OCI-LY7 (cell line): ENCODE measurements at regions not wholly inside any gene's neighbourhood (a gene's known extent, or its start where the extent isn't known, plus 50 kb on each side); places are given as distances from the start of the nearest gene placed in this dataset.

ENCODE experiments used
- BruUV-seq: library from RNA; stranded (reverse); fragments of 400-500 nt; replicated peaks from 2 replicates; lab custom pipeline; 2021; lab: Mats Ljungman, UMichigan
- CTCF ChIA-PET: fragments of 300-600 bp; sonication (Branson Sonifier 250); formaldehyde crosslinking; loops from one replicate; lab custom pipeline; 2022; ENCODE audit warnings: antibody characterized with exemption; ENCODE audit not compliant: unreplicated experiment; lab: Charles Lee
- POLR2A ChIA-PET: fragments of 300-600 bp; sonication (Branson Sonifier 250); formaldehyde crosslinking; loops from one replicate; lab custom pipeline; 2022; ENCODE audit warnings: antibody characterized with exemption; lab: Charles Lee
- DNase-seq: peaks from one replicate; pipeline ENCODE4 v3.0.0-alpha.2; 2015; ENCODE audit warnings: low spot score
- H2AFZ ChIP-seq: fragments of 200-600 bp; sonication (generic), shearing (Covaris generic); 2 replicates; pipeline ENCODE4 v1.6.1; 2014; ENCODE audit warnings: mild to moderate bottlenecking, antibody characterized with exemption, low read length, moderate library complexity
- H3K27ac ChIP-seq: fragments of 200-600 bp; sonication (generic); 2 replicates; pipeline ENCODE4 v1.5.1; 2014; ENCODE audit warnings: mixed run types, low read depth, mild to moderate bottlenecking, moderate library complexity, low read length, inconsistent platforms; ENCODE audit not compliant: poor library complexity, severe bottlenecking
- H3K36me3 ChIP-seq: fragments of 200-600 bp; sonication (generic); 2 replicates; pipeline ENCODE4 v1.6.1; 2014; ENCODE audit warnings: mild to moderate bottlenecking, antibody characterized with exemption, low read length, moderate library complexity, mixed read lengths; ENCODE audit not compliant: insufficient read depth
- H3K4me1 ChIP-seq: fragments of 200-600 bp; sonication (generic); 2 replicates; pipeline ENCODE4 v1.5.1; 2014; ENCODE audit warnings: mild to moderate bottlenecking, low read length; ENCODE audit not compliant: insufficient read depth, poor library complexity, severe bottlenecking
- H3K4me2 ChIP-seq: fragments of 200-600 bp; sonication (generic); 2 replicates; pipeline ENCODE4 v1.6.1; 2014; ENCODE audit warnings: mild to moderate bottlenecking, low read length
- H3K4me3 ChIP-seq: fragments of 200-600 bp; sonication (generic); 2 replicates; pipeline ENCODE4 v1.5.1; 2014; ENCODE audit warnings: mild to moderate bottlenecking, low read depth, low read length; ENCODE audit not compliant: poor library complexity, severe bottlenecking
- H3K79me2 ChIP-seq: fragments of 200-600 bp; sonication (generic); 2 replicates; pipeline ENCODE4 v1.6.1; 2016; ENCODE audit warnings: low read depth, mild to moderate bottlenecking, low read length, moderate library complexity, mixed read lengths; ENCODE audit not compliant: insufficient read depth
- H3K9me2 ChIP-seq: fragments of 200-600 bp; sonication (generic); 2 replicates; pipeline ENCODE4 v1.6.1; 2016; ENCODE audit warnings: mild to moderate bottlenecking, low read length, mixed read lengths; ENCODE audit not compliant: insufficient read depth
- H3K9me3 ChIP-seq: fragments of 200-600 bp; sonication (generic); 2 replicates; pipeline ENCODE4 v1.6.1; 2014; ENCODE audit warnings: mild to moderate bottlenecking, mixed run types, low read length, mixed read lengths
- H4K20me1 ChIP-seq: fragments of 200-600 bp; sonication (generic); 2 replicates; pipeline ENCODE4 v1.6.1; 2014; ENCODE audit warnings: mild to moderate bottlenecking, antibody characterized with exemption, low read length, moderate library complexity, mixed read lengths; ENCODE audit not compliant: insufficient read depth
- CTCF ChIP-seq: fragments of 200-600 bp; sonication (generic); conservative IDR thresholded peaks from 2 replicates; pipeline ENCODE4 v1.5.1; 2014; ENCODE audit warnings: mild to moderate bottlenecking, antibody characterized with exemption, low read length, moderate library complexity, mixed read lengths
- EZH2phosphoT487 ChIP-seq: fragments of 200-600 bp; sonication (generic); IDR thresholded peaks from 2 replicates; pipeline ENCODE4 v1.6.1; 2018; ENCODE audit warnings: low read depth, borderline replicate concordance, mild to moderate bottlenecking, mixed run types, antibody characterized with exemption, low read length, moderate library complexity, mixed read lengths
- intact Hi-C: fragments of 100-400 bp; cut with micrococcal nuclease; formaldehyde crosslinking; loops from one replicate; pipeline ENCODE4 v1.10.0; 2022; ENCODE audit not compliant: unreplicated experiment

- Histone ChIP-seq H3K4me2 (no peak overlapping the region), H3K9me3 (no peaks in the 10 kb centered on the region), H3K27ac (no peak overlapping the region), H3K4me1 (no peaks in the 10 kb centered on the region), H2AFZ (no peak overlapping the region), H4K20me1 (no peaks in the 10 kb centered on the region), H3K36me3 (no peaks in the 10 kb centered on the region), H3K4me3 (no peak overlapping the region), H3K79me2 (no peaks in the 10 kb centered on the region), H3K9me2 (no peaks in the 10 kb centered on the region)
- no TSS peak for BruUV-seq
- TF ChIP-seq EZH2phosphoT487 (no peak), CTCF (no peak)
- ChIA-PET CTCF (no interaction called here), POLR2A (interaction anchor here (0.6 kb wide), 1 partner anchor 312 kb away, joined by 4 read pairs; no protein-coding TSS in a partner anchor)
- intact Hi-C loops = no loop called here
- DNase-seq = no peak
Observed at GRCh38 chr2:235265348-235265965, 228.4 kb upstream of the AGAP1 start.

- no peak overlapping the region for H2AFZ ChIP-seq
- H3K27ac ChIP-seq = no peak overlapping the region
- H3K79me2 ChIP-seq = no peaks in the 10 kb centered on the region
- no TSS peak for BruUV-seq
- CTCF ChIA-PET = no interaction called here
- no peaks in the 10 kb centered on the region for H4K20me1 ChIP-seq
- POLR2A ChIA-PET = no interaction called here
- no peaks in the 10 kb centered on the region for H3K36me3 ChIP-seq
- H3K9me2 ChIP-seq = no peaks in the 10 kb centered on the region
- no peaks in the 10 kb centered on the region for H3K4me1 ChIP-seq
- H3K4me3 ChIP-seq = no peak overlapping the region
- no peak for TF ChIP-seq EZH2phosphoT487
- no peak for TF ChIP-seq CTCF
- H3K9me3 ChIP-seq = no peaks in the 10 kb centered on the region
- no peak overlapping the region for H3K4me2 ChIP-seq
- intact Hi-C loops = no loop called here
- DNase-seq = no peak
Observed at GRCh38 chr2:235267251-235267650, 226.6 kb upstream of the AGAP1 start.

DNA sequence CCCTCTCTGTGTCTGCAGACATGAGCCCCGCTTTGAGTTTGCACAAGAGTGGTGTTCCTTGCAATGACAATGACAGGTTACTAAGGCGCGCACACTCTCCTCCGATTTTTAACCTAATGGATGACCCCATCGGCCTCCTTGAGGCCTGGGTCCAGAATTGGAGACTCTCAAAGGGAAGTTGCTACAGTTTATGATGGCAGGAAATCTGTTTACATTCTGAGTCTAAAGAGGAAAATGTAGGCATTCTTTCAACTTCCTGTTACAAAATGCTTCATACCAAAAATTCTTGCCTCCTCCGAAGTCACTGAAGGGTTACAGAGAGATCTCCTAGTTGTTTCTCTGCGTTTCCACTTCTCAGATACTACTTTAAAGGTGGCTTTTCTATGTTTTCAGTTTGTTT lies 225.3 kb upstream of the AGAP1 start:
- Histone ChIP-seq H3K36me3 (no peaks in the 10 kb centered on the region), H4K20me1 (no peaks in the 10 kb centered on the region), H3K4me1 (no peaks in the 10 kb centered on the region), H3K9me2 (no peaks in the 10 kb centered on the region), H3K4me3 (no peak overlapping the region), H2AFZ (no peak overlapping the region), H3K27ac (no peak overlapping the region), H3K79me2 (no peaks in the 10 kb centered on the region), H3K9me3 (no peaks in the 10 kb centered on the region), H3K4me2 (no peak overlapping the region)
- ChIA-PET POLR2A (no interaction called here), CTCF (no interaction called here)
- intact Hi-C loops = no loop called here
- no peak for TF ChIP-seq EZH2phosphoT487
- no peak for TF ChIP-seq CTCF
- no peak for DNase-seq
- BruUV-seq = no TSS peak
